GM21526 (cell line): ENCODE measurements at regions not wholly inside any gene's neighbourhood (a gene's known extent, or its start where the extent isn't known, plus 50 kb on each side); places are given as distances from the start of the nearest gene placed in this dataset.
"Not testable (repeated sequence)": the region's sequence is repeated elsewhere in the genome, so short reads cannot be mapped to it uniquely, and the experiment has no call there.

Source experiments
- ATAC-seq: cut with Tn5 transposase; IDR thresholded peaks from one replicate; pipeline ENCODE4 v1.9.1; 2021; ENCODE audit warnings: moderate library complexity; ENCODE audit not compliant: unreplicated experiment, low FRiP score

DNA sequence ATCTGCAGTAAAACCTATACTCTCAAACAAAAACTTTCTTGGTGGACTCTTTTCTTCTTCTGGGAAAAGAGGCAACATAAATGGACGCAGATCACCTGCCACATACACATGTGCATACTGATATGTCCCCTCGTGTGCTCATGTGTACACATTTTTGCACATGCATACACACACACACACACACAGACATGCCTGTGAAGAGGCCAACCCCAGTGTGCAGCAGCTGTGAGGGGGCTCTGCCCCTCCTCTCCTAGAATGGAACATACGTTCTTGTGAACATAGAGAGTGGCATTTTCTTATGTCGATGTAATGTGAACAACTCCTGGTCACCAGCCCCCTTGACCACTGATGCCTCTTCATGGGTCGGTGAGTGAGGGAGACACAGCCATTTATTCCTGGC is 188.9 kb upstream of the PLGLB2 start:
- not testable (repeated sequence) for ATAC-seq

DNA sequence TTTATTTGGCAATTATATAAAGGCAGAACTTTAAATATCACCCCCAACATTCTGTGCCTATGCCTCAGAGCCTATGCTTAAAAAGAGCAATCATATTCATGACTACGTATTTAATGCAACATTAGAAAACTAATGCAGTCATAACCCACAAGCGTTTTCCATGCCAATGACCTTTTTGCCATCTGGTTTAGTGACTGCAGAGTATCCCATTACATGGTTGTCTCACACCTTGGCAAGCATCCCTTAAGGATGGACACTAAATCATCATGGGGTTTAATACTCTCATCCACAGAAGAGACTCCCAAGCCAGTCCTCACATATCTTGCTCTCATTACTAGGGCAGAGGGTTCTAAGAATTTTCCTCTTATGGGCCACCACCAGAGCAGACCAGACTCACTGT is 188.2 kb upstream of the PLGLB2 start:
- not testable (repeated sequence) for ATAC-seq

DNA sequence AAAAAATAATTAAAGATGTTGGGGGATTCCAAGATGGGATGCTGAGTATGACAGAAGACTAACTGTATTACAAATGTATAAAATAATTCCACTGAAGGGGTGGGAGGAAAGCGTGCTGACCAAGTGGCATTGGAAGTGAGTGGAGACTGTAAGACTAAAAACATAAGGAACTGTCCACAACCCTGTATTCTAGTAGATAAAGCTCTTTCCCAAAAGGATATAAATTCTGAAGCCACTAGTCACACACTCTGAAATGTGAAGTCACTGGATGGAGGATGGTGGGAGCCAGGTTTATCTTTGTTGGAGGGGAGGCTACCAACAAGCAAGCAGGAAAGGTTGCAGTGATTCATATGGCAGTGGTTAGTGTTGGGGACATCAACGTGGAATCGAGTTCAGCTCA is 182.8 kb upstream of the PLGLB2 start:
- ATAC-seq: not testable (repeated sequence)

DNA sequence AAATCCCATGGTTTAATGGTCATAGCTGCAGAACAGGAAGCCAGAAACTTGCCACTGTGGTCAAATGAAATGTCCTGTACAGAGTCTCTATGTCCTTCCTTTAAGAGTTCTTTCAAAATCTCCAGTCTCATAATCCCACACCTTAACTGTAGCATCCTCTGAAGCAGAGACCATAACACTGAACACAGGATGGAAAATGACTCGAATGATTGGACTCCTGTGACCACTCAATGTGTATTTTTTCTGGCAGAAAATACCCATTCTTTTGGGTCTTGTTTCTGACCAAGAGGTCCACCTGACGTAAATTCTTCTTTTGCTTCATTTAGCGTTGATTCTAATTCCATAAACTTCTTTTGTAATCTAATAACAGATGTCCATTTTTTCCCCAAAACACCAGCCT is 181.4 kb upstream of the PLGLB2 start:
- not testable (repeated sequence) for ATAC-seq

DNA sequence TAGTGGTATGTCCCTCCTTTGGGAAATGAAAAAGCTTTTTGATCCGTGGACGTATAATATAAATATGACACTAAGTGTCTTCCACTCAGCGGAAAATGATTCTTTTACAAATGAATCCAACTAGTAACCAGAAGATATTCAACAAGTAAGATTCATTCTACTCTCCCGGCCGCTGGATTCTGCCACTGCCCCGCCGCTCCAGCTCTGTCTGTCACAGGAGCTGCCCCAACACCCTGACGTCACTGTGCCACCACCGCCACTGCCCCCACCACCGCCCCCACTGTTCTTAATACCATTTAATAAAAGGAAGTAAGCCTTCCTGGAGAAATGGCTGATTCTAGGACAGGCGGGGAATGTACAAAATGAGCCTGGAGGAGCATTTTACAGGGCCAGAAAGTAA is 180.8 kb upstream of the PLGLB2 start:
- ATAC-seq: not testable (repeated sequence)

DNA sequence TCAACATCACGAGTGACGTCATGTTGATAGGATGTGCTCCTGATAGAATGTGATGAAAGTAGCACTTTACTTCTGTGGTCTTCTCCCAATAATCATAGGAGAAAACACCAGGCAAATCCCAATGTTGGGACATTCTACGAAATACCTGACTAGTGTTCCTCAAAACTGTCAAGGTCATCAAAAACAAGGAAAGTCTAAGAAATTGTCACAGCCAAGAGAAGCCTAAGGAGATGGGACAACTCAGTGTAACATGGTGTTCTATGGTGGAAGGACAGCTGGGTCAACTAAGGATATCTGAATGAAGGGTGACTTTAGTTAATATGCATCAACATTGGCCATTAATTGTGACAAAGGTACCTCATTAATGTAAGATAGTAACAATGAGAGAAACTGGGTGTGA is 180.0 kb upstream of the PLGLB2 start:
- ATAC-seq: not testable (repeated sequence)

DNA sequence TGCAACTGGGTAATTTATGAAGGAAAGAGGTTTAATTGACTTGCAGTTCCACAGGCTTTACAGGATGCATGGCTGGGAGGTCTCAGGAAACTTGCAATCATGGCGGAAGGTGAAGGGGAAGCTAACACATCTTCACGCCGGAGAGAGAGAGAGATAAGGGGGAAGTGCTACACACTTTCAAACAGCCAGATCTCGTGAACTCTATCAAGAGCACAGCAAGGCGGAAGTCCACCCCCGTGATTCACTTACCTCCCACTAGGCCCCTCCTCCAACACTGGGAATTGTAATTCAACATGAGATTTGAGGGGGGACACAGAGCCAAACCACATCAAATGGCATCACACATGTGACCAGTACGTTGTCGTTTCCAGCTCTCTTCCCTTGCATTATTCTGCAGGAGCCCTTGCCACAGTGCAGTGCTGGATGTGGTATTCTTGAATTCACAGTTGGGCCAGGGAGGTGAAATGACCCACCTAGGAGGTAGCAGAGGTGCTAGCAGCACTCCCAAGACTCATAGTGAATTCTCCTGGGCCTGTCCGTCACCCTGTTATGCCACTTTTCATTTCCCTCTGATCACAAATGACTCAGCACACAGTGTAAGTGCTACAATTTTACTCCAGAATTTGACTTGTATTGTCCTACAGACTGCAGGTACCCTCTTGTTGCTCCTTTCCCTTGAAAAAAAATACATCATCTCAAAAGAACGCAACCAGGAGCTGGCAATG is 179.2 kb upstream of the PLGLB2 start:
- not testable (repeated sequence) for ATAC-seq

DNA sequence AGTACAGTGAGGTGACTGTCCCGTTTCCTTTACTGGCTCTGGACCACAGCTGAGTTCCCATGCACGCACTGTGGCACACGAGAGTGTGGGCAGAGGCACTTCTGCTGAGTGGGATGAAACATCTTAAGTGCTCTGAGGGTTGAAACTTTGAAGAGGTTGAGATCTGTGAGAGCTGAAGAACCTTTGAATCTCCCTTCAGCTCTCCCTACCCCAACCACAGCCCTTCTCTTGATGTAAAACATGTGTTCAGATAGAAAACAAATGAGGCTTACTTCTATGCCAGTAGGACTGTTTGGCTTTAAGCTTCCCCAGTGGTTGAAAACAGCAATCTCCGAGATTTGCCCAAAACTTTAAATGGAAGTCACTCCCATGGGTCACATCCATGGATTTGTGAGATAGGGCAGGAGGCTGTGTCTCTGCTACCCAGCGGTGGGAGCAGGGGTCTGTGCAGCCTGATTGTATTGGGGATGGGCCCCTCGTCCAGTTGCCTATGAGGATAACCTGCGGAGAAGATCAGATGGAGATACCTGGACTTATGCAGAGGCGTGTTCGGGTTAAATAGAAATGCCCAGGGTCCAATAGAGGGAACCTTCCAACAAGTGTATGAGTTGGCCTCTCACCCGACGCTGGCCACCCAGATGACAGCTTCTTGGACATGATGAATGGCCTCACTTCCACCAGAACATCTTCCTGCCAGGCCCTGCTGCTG is 178.0 kb upstream of the PLGLB2 start:
- not testable (repeated sequence) for ATAC-seq

DNA sequence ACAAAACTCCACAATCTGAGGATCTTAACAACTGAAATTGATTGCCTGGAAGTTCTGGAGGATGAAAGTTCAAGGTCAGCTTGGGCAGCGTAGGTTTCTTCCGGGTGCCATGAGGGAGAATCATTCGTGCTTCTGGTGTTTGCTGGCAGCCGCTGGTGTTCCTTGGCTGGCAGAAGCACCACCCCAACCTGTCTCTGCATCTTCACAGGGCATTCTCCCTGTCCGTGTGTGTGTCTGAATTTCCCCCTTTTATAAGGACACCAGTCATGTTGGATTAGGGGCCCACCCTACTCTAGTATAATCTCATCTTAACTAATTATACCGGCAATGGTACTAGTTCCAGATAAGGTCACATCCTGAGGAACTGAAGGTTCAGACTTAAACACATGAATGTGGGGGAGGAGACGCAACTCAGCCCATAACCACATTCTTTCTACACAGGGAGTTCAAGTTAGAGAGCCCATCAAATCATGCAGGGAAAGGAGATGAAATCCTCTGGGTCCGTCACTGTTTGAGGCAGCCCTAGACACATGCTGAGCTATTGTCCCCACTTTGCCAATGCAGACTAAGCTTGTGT is 175.9 kb upstream of the PLGLB2 start:
- ATAC-seq: not testable (repeated sequence)

DNA sequence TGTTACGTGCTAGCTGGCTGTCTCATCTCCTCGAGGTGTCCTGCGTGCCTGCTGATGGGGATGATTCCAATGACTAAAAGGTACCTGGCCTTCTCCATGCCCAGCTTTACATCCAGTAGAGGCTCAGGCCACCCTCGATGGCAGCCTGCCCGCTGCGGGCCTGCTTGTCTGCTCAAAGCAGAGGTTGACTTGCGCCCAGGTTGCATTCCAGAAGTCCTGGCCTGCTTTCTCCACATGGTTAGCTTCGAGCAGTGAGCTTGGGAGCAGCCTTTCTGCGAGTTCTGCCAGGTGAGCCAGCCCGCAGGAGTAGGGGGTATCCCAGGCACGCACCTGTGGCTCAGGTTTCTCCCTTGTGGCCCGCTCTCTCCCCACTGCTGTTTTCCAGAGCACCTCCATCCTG is 175.0 kb upstream of the PLGLB2 start:
- ATAC-seq: not testable (repeated sequence)

DNA sequence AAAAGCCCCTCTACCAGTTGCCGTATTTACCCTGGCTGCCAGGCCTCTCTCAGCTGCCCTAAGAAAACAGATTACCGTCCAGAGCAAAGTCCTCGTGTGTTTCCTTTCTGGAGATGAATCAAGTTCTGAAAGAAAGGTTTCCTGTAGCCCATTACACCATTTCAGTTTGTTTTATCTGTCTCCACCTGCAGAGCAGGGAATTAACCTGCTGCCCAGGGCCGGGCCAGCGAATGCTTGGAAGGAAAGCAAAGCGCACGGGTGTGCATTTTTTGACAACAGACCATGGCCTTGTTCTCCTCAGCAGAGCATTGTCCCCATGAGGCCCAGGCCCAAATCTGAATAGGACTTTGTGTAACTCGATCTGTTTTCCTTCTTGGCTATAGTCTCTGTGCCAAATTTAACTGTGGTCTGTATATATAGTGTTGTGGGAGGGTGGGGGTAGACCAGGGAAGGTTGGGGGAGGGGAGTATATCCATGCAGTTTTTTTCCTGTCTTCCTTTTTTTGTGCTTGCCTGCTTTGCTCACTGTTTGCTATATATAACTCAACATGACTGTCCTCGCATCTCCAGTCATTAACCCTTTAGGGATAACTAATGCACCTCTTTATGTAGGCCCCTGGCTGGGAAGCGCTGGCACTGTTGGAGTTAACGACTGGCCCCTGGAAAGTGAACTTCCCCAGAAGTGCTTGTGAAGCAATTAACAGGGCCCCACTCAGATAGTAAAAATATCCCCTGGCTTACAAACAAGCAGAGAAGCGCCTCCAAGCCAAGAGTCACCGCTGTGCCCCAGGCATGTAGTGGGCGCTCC is 174.3 kb upstream of the PLGLB2 start:
- not testable (repeated sequence) for ATAC-seq

DNA sequence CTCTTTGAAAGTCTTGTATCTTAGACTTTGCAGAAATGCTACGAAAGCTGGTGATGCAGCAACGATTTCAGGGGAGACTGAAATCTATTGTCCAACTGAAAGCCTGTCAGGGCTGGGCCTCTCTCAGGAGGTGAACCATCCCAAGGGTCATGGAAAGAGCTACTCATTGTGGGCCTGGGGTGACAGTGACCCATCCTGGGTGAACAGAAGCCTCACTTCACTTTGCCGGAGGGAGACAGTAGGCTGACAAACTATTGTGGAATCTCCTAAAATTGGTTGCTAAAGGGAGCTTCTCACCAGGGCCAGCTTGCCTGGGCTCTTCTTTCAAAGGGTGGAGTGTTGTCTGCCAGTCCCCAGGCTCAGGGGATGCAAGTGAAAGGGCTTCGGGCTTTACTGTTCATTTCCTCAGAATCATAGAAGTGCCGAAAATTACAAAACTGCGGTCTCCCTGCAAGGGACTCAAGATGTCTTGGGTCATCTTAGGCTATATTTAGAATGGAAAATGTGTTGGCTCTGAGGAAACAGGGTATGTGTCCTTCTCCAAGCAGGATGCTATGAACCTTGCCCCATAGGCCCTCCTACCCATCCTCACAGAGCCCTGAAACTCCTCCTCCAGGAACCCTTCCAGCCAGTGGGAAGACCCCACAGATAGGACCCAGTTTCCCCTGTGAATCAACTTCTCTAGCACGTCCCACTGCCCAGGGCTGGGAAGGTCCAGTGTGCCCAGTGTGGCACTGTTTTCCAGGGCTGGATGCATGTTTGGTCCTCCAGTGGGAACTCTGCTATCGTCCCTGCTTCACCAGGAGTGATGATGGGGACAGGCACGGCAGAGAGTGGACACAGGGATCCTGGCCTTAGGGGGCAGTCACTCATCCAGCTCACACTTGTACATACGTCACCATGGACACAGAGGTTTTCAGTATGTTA is 173.4 kb upstream of the PLGLB2 start:
- not testable (repeated sequence) for ATAC-seq

DNA sequence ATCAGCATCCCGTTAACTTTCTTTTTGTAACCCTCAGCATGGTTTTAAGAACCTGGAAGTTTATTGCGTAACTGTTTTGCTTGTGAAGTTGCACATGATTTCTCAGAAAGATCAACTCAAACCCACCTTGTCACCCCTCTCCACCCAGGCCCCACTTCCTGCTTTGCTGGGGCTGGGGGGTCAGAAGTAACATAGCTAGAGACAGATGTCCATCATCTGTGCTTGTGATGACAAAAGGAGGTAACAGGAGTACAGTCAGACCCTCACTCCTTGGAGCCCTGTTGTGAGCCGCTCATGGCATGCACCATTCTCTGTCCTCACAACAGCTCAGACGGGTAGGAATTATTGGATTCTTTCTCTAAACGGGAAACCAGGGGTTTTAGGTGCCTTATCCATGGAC is 172.7 kb upstream of the PLGLB2 start:
- not testable (repeated sequence) for ATAC-seq

DNA sequence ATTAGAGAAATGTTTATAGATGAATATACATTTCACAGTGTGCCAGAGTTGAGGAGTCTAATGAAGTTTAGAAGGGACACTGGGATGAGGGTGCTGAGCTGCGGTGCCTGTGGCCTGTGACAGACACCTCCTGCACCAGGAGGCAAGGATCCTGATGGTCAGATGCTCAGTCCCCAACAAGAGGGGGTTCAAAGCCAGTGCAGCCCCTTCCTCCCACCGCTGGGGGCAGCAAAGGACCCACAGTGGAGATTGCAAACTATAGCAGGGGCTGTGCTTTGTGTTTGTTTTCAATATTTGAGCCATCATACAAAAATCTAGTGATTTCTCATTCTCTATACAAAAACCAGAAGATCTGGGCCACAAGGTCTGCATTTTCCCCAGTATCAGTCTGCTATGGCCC is 170.5 kb upstream of the PLGLB2 start:
- not testable (repeated sequence) for ATAC-seq

DNA sequence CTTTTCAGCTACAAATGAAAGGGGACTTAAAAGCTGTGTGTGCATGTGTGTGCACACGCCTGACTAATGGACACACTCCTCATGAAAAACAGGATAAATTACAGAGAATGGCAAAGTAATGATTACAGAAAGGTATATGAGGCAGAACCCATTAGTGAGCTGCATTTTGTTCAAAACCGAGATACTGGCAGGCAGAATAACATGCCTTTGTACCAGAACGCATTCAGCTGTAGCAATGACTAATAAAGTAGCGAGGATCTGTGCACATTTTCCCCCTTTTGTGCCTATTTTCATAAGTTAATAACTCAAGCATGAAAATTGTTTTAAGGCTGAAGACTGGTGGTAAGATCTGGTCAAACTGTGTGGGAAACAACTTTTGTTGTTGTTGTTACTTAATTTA is 165.7 kb upstream of the PLGLB2 start:
- ATAC-seq: not testable (repeated sequence)

DNA sequence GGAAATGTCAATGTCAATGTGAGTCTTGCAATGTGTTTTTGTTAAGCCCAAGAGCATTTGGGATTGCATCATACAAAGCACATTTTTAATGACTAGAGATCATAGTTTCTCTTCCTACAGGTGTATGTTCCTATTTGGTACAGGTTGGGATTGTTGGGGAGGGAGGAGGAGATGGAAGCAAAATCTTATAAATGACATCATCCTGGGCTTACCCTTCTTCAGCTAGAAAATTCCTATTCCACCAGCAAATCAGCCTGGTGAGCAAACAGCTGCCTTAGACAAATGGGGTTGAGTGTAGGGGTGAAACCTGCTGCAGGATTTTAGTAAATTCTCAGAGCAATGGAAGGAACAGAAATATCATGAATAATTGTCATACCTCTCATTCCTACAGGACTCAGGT is 165.3 kb upstream of the PLGLB2 start:
- not testable (repeated sequence) for ATAC-seq

DNA sequence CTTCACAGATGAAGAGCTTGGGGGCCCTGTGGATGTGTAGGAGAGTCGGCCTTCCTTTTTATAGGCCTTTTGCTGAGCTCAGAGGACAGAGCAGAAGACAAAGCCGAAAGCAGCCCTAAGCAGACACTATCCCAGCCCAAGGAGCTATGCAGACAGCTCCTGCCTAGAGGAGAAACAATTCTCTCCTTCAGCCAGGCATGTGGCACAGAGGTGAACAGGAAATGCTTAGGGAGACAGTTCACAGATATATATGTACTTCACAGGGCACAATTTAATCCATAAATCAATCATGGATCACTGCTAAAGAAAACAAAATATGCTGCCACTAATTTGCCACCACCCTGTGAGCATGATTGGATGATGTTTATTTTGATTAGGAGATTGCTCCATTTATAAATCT is 164.5 kb upstream of the PLGLB2 start:
- not testable (repeated sequence) for ATAC-seq

DNA sequence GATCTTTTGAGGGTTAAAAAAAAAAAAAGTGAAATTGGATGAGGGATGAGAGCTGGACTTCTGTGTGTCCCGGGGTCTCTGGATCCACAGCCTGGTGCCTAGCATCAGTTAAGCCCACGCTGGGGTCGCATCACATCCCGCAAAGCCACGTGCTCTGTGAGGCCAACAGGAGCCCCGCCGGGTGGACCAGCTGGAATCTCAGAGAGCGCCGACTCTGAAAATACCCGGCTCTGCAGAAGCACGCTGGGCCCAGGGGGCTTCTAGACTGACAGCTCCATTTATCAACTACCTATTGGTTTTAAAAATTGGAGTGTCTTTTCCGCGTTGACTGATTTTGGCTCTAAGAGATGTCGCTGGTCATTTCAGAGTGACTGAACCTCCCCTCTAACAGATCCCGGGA is 164.1 kb upstream of the PLGLB2 start:
- ATAC-seq: not testable (repeated sequence)

DNA sequence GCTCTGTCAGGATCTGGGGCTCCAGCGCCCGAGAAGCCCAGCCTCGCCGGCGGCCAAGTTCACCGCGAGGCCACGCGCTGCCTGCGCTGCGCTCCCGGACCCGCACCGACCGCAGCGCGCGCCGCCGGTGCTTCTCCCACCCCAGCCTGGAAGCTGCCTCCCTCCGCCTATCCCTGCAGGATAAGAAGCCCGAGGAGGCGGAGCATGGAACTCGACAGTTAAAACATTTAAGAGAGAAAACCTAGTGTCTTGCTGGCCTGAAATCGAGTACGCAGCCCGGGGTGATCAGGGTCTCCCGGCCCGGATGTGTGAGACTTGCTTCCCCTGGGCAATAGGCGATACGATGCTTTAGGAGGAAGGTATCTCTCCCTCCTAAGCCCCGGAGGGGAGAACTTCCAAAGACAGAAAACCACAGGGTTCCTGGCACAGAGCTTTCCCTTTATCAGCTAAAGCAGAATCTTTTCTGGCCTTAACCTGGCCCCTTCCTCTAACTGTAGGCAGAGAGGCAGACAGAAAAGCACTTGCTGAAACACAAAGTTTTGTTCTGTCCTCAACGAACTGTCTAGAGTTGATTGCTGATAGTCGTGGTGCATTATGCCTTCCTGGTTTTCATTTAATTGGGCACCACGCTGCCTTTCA is 163.5 kb upstream of the PLGLB2 start:
- ATAC-seq: not testable (repeated sequence)
